DND-41 (cell line): ENCODE measurements at regions not wholly inside any gene's neighbourhood (a gene's known extent, or its start where the extent isn't known, plus 50 kb on each side); places are given as distances from the start of the nearest gene placed in this dataset.

Experiments
- EZH2 ChIP-seq: IDR thresholded peaks from 3 replicates; pipeline ENCODE4 v1.6.1; 2012; ENCODE audit warnings: borderline replicate concordance, low read depth, mild to moderate bottlenecking, moderate library complexity, low read length, inconsistent platforms; ENCODE audit not compliant: severe bottlenecking
- TF ChIP-seq, protein P1 (sequence below): IDR thresholded peaks from 2 replicates; pipeline ENCODE4 v1.5.1; 2012; ENCODE audit warnings: borderline replicate concordance, low read length, moderate library complexity, mild to moderate bottlenecking; ENCODE audit not compliant: poor library complexity, severe bottlenecking; ENCODE audit errors: extremely low read depth

DNA sequence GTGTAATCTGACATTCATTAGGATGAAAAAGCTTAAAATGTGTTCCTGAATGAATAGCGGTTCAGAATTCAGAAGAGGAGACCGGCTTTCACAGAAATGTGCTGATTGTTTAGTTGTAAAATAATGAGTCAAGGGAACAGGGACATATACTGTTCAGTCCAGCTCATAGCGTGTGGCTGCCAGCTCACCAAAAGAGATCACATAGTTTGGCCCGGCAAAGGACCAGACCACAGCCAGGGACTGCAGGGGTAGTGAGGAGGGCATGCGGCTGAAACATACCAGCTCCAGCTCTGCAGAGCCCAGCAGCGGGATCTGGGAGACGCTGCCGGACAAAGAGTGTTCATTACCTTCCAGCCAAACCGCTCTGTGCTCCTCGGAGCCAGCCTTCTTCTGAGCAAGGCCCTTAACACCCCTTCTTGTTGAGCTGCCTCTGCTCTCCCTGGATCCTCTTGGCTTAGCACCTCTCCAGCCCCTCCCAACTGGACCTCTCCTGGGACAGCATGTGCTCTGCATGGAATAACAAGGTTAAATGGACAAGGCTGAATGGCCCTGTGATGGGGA lies 116.8 kb upstream of the CNTLN start:
- TF ChIP-seq, protein P1, sequence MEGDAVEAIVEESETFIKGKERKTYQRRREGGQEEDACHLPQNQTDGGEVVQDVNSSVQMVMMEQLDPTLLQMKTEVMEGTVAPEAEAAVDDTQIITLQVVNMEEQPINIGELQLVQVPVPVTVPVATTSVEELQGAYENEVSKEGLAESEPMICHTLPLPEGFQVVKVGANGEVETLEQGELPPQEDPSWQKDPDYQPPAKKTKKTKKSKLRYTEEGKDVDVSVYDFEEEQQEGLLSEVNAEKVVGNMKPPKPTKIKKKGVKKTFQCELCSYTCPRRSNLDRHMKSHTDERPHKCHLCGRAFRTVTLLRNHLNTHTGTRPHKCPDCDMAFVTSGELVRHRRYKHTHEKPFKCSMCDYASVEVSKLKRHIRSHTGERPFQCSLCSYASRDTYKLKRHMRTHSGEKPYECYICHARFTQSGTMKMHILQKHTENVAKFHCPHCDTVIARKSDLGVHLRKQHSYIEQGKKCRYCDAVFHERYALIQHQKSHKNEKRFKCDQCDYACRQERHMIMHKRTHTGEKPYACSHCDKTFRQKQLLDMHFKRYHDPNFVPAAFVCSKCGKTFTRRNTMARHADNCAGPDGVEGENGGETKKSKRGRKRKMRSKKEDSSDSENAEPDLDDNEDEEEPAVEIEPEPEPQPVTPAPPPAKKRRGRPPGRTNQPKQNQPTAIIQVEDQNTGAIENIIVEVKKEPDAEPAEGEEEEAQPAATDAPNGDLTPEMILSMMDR = no peak
- no peak for TF ChIP-seq EZH2
